GM10248 (cell line): ENCODE measurements at regions not wholly inside any gene's neighbourhood (a gene's known extent, or its start where the extent isn't known, plus 50 kb on each side); places are given as distances from the start of the nearest gene placed in this dataset.

Experiments
- CTCF ChIA-PET: fragments of 300-600 bp; sonication (Branson Sonifier 250); formaldehyde crosslinking; extraction: SDS; loops from one replicate; lab custom pipeline; 2021; ENCODE audit warnings: antibody characterized with exemption; lab: Yijun Ruan, JAX
- POLR2A ChIA-PET: fragments of 350-650 bp; sonication (Branson Sonifier 250); formaldehyde crosslinking; extraction: SDS; loops from one replicate; lab custom pipeline; 2020; ENCODE audit warnings: antibody characterized with exemption; lab: Yijun Ruan, JAX
- DNase-seq: peaks from one replicate; pipeline ENCODE4 v3.0.0; 2012; ENCODE audit errors: extremely low spot score
- CTCF ChIP-seq: IDR thresholded peaks from 2 replicates; pipeline ENCODE4 v1.5.1; 2012; ENCODE audit warnings: mild to moderate bottlenecking, low read depth; ENCODE audit errors: extremely low read depth, missing control alignments, control extremely low read depth

DNA sequence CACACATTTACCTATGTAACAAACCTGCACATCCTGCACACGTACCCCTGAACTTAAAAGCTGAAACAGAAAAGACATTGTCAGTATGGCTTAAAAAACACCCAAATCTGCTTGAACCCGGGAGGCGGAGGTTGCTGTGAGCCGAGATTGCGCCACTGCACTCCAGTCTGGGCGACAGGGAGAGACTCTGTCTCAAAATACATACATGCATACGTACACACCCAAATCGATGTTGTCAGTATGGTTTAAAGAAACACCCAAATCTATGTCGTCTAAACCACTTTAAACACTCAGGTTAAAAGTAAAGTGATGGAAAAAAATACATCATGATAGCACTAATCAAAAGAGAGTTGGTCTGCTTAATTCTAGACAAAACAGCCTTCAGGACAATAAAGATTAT is 257.5 kb downstream of the RPRM start:
- TF ChIP-seq CTCF, result no peak
- no peak for DNase-seq
- POLR2A ChIA-PET, result no interaction called here
- CTCF ChIA-PET, result interaction anchor here (1.3 kb wide), 1 partner anchor 10 kb away, joined by 3 read pairs; no protein-coding TSS in a partner anchor

DNA sequence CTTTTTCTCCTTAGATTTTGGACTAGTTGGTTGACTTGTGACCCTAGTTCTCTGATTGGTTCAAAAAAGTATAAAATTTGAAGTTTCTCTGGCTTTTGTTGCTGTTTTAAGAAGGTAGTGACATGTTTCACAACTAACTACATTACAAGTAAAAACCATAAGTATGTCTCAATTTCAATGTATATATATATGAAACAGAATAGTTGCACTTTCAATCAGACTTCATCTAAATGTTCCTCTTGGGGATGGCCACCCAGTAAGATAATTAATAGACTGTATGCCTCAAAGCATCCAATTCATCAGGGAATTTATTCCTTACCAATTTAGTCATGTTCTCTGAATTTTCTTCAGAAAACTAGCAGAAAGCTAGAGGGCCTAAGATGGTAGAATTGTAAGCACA is 259.7 kb downstream of the RPRM start:
- ChIA-PET CTCF (no interaction called here), POLR2A (no interaction called here)
- TF ChIP-seq CTCF, result no peak
- no peak for DNase-seq

DNA sequence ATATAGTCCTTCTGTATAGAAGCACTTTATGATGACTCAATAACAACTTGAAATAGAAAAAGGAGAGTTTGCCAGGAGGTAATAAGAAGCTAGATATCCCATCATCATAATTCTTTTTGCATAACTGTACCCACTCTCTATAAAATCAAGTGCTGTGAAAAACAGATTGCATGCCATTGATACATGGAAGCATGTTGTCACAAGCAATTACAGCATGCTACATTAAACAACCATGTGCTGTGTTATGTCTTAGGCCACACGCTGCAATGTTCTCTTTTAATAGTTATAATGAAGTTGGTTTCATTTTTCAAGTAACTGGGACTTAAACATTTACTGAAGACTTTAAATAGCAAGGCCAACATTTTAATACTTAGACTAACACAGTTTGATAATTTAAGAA is 264.2 kb downstream of the RPRM start:
- DNase-seq, result no peak
- CTCF ChIA-PET, result interaction anchor here (1.2 kb wide), 1 partner anchor 20 kb away, joined by 3 read pairs; no protein-coding TSS in a partner anchor
- POLR2A ChIA-PET, result no interaction called here
- no peak for TF ChIP-seq CTCF

DNA sequence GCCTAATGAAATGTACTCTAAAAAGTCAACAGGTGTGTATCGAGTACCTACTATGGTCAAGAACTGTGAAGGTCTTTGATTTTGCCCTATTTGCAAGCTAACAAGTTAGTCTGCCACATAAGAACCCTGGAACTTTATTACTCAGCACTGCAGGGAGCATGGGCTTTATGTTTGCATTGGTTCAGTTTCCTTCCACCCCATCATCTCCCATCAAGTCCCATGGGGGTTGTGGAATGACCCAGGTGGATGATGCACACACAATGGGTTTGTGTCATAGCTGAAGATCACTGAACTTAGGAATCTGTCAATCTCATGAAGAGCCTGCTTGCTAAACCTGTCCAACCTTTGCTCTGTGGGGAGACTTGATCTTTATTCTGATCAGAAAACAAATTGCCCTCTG is 265.5 kb downstream of the RPRM start:
- ChIA-PET POLR2A (no interaction called here), CTCF (no interaction called here)
- DNase-seq, result no peak
- TF ChIP-seq CTCF, result no peak

- ChIA-PET POLR2A (no interaction called here), CTCF (interaction anchor here (1.6 kb wide), 1 partner anchor 9 kb away, joined by 3 read pairs; no protein-coding TSS in a partner anchor)
- TF ChIP-seq CTCF, result no peak
- no peak for DNase-seq
These were observed 280.9 kb downstream of the RPRM start for GRCh38 chr2:153197402-153198386.

GRCh38 chr2:153196378-153197058 is 282.0 kb downstream of the RPRM start:
- POLR2A ChIA-PET, result no interaction called here

More at GRCh38 chr2:153196378-153197058, 282.0 kb downstream of the RPRM start:
- CTCF ChIA-PET, result no interaction called here
- no peak for TF ChIP-seq CTCF
- DNase-seq, result no peak
